Esophagus muscularis mucosa (tissue), 4 donors: ENCODE measurements at regions not wholly inside any gene's neighbourhood (a gene's known extent, or its start where the extent isn't known, plus 50 kb on each side); places are given as distances from the start of the nearest gene placed in this dataset.

ENCODE experiments used
- CTCF ChIP-seq, 3 experiments: fragments of 200-600 bp in 2 of 3; fragments of 450-650 bp in 1 of 3; sonication (generic) in 2 of 3; IDR thresholded peaks; one replicate each; pipeline ENCODE4 v1.5.1; 2017 to 2019; ENCODE audit warnings: antibody characterized with exemption in 3 of 3, mild to moderate bottlenecking in 2 of 3, moderate library complexity in 1 of 3
- EP300 ChIP-seq: sonication (generic); formaldehyde crosslinking; IDR thresholded peaks from one replicate; pipeline ENCODE4 v1.6.1; 2017; ENCODE audit warnings: antibody characterized with exemption
- POLR2A ChIP-seq: fragments of 450-650 bp; IDR thresholded peaks from one replicate; pipeline ENCODE4 v1.6.1; 2017; ENCODE audit warnings: antibody characterized with exemption, moderate library complexity, mild to moderate bottlenecking, low read depth

DNA sequence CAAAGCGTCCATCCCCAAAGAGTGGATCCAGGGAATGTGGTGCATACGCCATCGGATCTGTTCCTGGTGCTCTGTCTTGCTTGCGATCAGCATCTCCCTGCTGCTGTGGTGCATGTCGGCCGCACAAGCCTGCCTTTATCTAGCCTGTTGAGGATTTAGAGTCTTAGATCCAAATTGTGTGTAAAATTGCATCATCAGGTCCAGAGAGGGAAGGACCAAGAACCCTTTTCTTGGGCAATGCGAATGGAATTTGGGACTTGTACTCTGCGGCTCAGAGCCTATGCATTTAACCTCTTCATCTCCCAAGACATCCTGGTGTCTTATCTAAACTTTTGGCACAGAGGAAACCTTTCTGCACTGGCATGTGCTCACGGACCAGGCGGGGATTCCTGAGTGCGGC is 1238.7 kb downstream of the TBC1D22A start:
- TF ChIP-seq CTCF (IDR thresholded peaks at IDR 0.05) = no peak
- TF ChIP-seq EP300 = no peak
- no peak for TF ChIP-seq POLR2A
